ENCODE measurements at regions not wholly inside any gene's neighbourhood (a gene's known extent, or its start where the extent isn't known, plus 50 kb on each side); places are given as distances from the start of the nearest gene placed in this dataset.

DNA sequence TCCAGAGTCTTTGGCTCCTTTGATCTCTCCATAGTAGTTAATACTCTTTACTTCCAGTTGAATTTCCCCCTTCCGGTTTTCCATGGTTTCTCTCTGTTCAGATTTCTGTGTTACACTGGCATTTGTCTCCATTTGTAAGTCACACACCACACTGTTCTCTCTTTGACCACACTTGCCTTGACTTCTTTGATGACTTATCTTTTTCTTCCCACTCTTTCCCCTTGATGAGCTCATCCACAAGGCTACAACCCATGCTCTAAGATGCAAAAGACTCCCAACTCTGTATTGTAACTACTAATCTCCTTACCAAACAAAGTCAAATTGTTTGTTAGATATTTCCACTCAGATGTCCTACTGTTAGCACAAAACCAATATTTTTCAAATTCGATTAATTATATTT is 242.7 kb upstream of the E2F7 start:
- TF ChIP-seq, protein P1, sequence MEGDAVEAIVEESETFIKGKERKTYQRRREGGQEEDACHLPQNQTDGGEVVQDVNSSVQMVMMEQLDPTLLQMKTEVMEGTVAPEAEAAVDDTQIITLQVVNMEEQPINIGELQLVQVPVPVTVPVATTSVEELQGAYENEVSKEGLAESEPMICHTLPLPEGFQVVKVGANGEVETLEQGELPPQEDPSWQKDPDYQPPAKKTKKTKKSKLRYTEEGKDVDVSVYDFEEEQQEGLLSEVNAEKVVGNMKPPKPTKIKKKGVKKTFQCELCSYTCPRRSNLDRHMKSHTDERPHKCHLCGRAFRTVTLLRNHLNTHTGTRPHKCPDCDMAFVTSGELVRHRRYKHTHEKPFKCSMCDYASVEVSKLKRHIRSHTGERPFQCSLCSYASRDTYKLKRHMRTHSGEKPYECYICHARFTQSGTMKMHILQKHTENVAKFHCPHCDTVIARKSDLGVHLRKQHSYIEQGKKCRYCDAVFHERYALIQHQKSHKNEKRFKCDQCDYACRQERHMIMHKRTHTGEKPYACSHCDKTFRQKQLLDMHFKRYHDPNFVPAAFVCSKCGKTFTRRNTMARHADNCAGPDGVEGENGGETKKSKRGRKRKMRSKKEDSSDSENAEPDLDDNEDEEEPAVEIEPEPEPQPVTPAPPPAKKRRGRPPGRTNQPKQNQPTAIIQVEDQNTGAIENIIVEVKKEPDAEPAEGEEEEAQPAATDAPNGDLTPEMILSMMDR (IDR thresholded peaks at IDR 0.05): no peak
- TF ChIP-seq EZH2 (IDR thresholded peaks at IDR 0.05): no peak

Data from neural progenitor cell (in vitro differentiated cells).